HCT116 (cell line): ENCODE measurements at regions not wholly inside any gene's neighbourhood (a gene's known extent, or its start where the extent isn't known, plus 50 kb on each side); places are given as distances from the start of the nearest gene placed in this dataset.

ENCODE experiments used
- ATAC-seq: fragments of 200-7000 bp; cut with Tn5 transposase; 2 replicates; pipeline ENCODE4 v1.9.1; 2020; ENCODE audit warnings: mild to moderate bottlenecking, moderate library complexity
- BruUV-seq: library from RNA; stranded (reverse); fragments of 400-500 nt; replicated peaks from 2 replicates; lab custom pipeline; 2021; lab: Mats Ljungman, UMichigan
- CTCF ChIA-PET: fragments of 300-600 bp; sonication (Branson Sonifier 250); formaldehyde crosslinking; loops from one replicate; lab custom pipeline; 2021; ENCODE audit warnings: antibody characterized with exemption; lab: Charles Lee
- POLR2A ChIA-PET: fragments of 300-600, 350-600 bp; sonication (Branson Sonifier 250); formaldehyde crosslinking; loops from one replicate; lab custom pipeline; 2021; ENCODE audit warnings: antibody characterized with exemption; lab: Charles Lee
- RAD21 ChIA-PET, 2 experiments: fragments of 300-600 bp; sonication (Branson Sonifier 250); formaldehyde crosslinking; loops; one replicate each; lab custom pipeline; 2023; ENCODE audit warnings: low total read pairs in 2 of 2; ENCODE audit not compliant: uncharacterized antibody in 2 of 2, unreplicated experiment in 2 of 2, low non-redundant PET in 1 of 2; lab: Charles Lee
- DNase-seq: peaks from one replicate; pipeline ENCODE4 v3.0.0-alpha.2; 2010; ENCODE audit warnings: low read depth, low spot score
- H2AFZ ChIP-seq: fragments of 200-600 bp; shearing (Covaris generic), sonication (generic); 2 replicates; pipeline ENCODE4 v1.6.1; 2017; ENCODE audit warnings: low read depth, mixed run types, mixed read lengths, antibody characterized with exemption, low read length; ENCODE audit not compliant: poor library complexity, severe bottlenecking
- H3K27ac ChIP-seq: 2 replicates; pipeline ENCODE4 v1.5.1; 2012; ENCODE audit warnings: low read depth, low read length
- H3K27me3 ChIP-seq: fragments of 200-600 bp; sonication (generic); 2 replicates; pipeline ENCODE4 v1.6.1; 2016; ENCODE audit warnings: mixed run types, low read length, mixed read lengths; ENCODE audit not compliant: insufficient read depth
- H3K36me3 ChIP-seq, 2 experiments: fragments of 200-500 bp in 1 of 2; fragments of 200-600 bp in 1 of 2; sonication (Bioruptor generic) in 1 of 2; sonication (generic) in 1 of 2; 2 replicates each; pipeline versions ENCODE4 v1.5.1 to v1.6.1; 2014 to 2016; ENCODE audit warnings: low read length in 2 of 2, inconsistent platforms in 1 of 2, mixed read lengths in 1 of 2, mixed run types in 1 of 2; ENCODE audit not compliant: insufficient read depth in 2 of 2, control insufficient read depth in 1 of 2
- H3K4me1 ChIP-seq, 2 experiments: fragments of 200-600 bp in 1 of 2; sonication (generic) in 1 of 2; 2 replicates each; pipeline versions ENCODE4 v1.5.1 to v1.6.1; 2012 to 2017; ENCODE audit warnings: low read length in 2 of 2, inconsistent platforms in 1 of 2, mild to moderate bottlenecking in 1 of 2, mixed read lengths in 1 of 2, mixed run types in 1 of 2, moderate library complexity in 1 of 2; ENCODE audit not compliant: insufficient read depth in 2 of 2, control insufficient read depth in 1 of 2
- H3K4me2 ChIP-seq: fragments of 200-600 bp; sonication (generic); 2 replicates; pipeline ENCODE4 v1.6.1; 2017; ENCODE audit warnings: mixed run types, low read length, mixed read lengths
- H3K4me3 ChIP-seq, 2 experiments: fragments of 200-600 bp in 1 of 2; sonication (generic) in 1 of 2; replicated peaks in 1 of 2; 2 replicates each; pipeline ENCODE4 v1.5.1; 2011 to 2016; ENCODE audit warnings: low read length in 2 of 2, control low read depth in 1 of 2, low read depth in 1 of 2, mild to moderate bottlenecking in 1 of 2, mixed read lengths in 1 of 2, mixed run types in 1 of 2
- H3K79me2 ChIP-seq: fragments of 200-600 bp; sonication (generic); 2 replicates; pipeline ENCODE4 v1.6.1; 2017; ENCODE audit warnings: mild to moderate bottlenecking, mixed run types, low read length, moderate library complexity, mixed read lengths; ENCODE audit not compliant: insufficient read depth
- H3K9ac ChIP-seq: fragments of 200-600 bp; sonication (generic); 2 replicates; pipeline ENCODE4 v1.6.1; 2016; ENCODE audit warnings: low read length, mixed read lengths
- H3K9me2 ChIP-seq: fragments of 200-600 bp; sonication (generic), shearing (Covaris generic); 2 replicates; pipeline ENCODE4 v1.6.1; 2017; ENCODE audit warnings: mixed run types, mild to moderate bottlenecking, moderate library complexity; ENCODE audit not compliant: insufficient read depth
- H3K9me3 ChIP-seq, 2 experiments: fragments of 200-500 bp in 1 of 2; fragments of 200-600 bp in 1 of 2; sonication (Bioruptor generic) in 1 of 2; sonication (generic) in 1 of 2; 2 replicates each; pipeline ENCODE4 v1.6.1; 2014 to 2017; ENCODE audit warnings: low read length in 2 of 2, mixed read lengths in 2 of 2, inconsistent platforms in 1 of 2, low read depth in 1 of 2, mild to moderate bottlenecking in 1 of 2, mixed run types in 1 of 2, moderate library complexity in 1 of 2; ENCODE audit not compliant: control insufficient read depth in 1 of 2, insufficient read depth in 1 of 2
- H4K20me1 ChIP-seq: fragments of 200-600 bp; sonication (generic), shearing (Covaris generic); 2 replicates; pipeline ENCODE4 v1.6.1; 2017; ENCODE audit warnings: mixed run types, mild to moderate bottlenecking, moderate library complexity; ENCODE audit not compliant: insufficient read depth
- CBX3 ChIP-seq: IDR thresholded peaks from 2 replicates; pipeline ENCODE4 v1.6.1; 2012; ENCODE audit warnings: low read depth
- ELF1 ChIP-seq: IDR thresholded peaks from 2 replicates; pipeline ENCODE4 v1.6.1; 2012; ENCODE audit warnings: low read depth, borderline replicate concordance
- FOSL1 ChIP-seq: IDR thresholded peaks from 2 replicates; pipeline ENCODE4 v1.6.1; 2012; ENCODE audit warnings: low read depth
- POLR2AphosphoS5 ChIP-seq: IDR thresholded peaks from 2 replicates; pipeline ENCODE4 v1.6.1; 2011; ENCODE audit warnings: mild to moderate bottlenecking, low read depth, low read length, moderate library complexity
- intact Hi-C: fragments of 100-400 bp; cut with micrococcal nuclease; formaldehyde crosslinking; loops from 2 replicates; pipeline ENCODE4 v1.10.0; 2022
- TF ChIP-seq, protein P1 (sequence below), 3 experiments: fragments of 200-600 bp in 1 of 3; sonication (generic) in 1 of 3; IDR thresholded peaks in 2 of 3; conservative IDR thresholded peaks in 1 of 3; 2 replicates each; pipeline ENCODE4 v1.5.1; 2012 to 2017; ENCODE audit warnings: low read depth in 2 of 3, low read length in 2 of 3, antibody characterized with exemption in 1 of 3, borderline replicate concordance in 1 of 3, control low read depth in 1 of 3, mild to moderate bottlenecking in 1 of 3, mixed read lengths in 1 of 3, mixed run types in 1 of 3, moderate library complexity in 1 of 3; ENCODE audit not compliant: insufficient read depth in 1 of 3
- TF ChIP-seq, protein P2 (sequence below): IDR thresholded peaks from 2 replicates; pipeline ENCODE4 v1.6.1; 2012
- TF ChIP-seq, protein P3 (sequence below): IDR thresholded peaks from 2 replicates; pipeline ENCODE4 v1.6.1; 2012

DNA sequence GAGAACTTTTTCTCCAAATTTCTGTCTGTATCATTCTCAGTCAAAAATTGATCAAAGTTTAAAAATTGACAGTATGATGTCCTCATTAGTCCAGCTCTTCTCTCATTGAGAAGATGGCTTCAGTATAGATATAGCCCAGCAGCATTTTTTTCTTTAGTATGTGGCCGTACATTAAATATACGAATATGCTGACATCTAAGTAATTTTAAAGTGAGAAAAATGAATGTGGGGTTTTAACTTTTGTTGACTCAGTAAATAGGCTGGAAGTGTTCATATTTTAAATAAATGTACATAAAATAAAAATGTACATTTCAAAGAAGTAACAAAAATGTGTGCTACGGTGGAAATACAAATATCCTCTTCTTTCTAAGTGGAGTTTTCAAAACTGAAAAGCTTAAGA, 123.5 kb upstream of the PKN2 start:
- H3K27me3 ChIP-seq: no peaks in the 10 kb centered on the region
- no peaks in the 10 kb centered on the region for H3K4me1 ChIP-seq
- H4K20me1 ChIP-seq: no peaks in the 10 kb centered on the region
- no peak overlapping the region for H3K27ac ChIP-seq
- no peak overlapping the region for H2AFZ ChIP-seq
- H3K9ac ChIP-seq: no peak overlapping the region
- TF ChIP-seq POLR2AphosphoS5 (no peak), ELF1 (no peak), CBX3 (no peak)
- TF ChIP-seq, protein P1, sequence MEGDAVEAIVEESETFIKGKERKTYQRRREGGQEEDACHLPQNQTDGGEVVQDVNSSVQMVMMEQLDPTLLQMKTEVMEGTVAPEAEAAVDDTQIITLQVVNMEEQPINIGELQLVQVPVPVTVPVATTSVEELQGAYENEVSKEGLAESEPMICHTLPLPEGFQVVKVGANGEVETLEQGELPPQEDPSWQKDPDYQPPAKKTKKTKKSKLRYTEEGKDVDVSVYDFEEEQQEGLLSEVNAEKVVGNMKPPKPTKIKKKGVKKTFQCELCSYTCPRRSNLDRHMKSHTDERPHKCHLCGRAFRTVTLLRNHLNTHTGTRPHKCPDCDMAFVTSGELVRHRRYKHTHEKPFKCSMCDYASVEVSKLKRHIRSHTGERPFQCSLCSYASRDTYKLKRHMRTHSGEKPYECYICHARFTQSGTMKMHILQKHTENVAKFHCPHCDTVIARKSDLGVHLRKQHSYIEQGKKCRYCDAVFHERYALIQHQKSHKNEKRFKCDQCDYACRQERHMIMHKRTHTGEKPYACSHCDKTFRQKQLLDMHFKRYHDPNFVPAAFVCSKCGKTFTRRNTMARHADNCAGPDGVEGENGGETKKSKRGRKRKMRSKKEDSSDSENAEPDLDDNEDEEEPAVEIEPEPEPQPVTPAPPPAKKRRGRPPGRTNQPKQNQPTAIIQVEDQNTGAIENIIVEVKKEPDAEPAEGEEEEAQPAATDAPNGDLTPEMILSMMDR (IDR thresholded peaks at IDR 0.05 in 2 of 3, conservative IDR thresholded peaks at IDR 0.05 in 1 of 3; ENCODE audit: borderline replicate concordance in 1 of 3, insufficient read depth in 1 of 3, low read depth in 2 of 3, low read length in 2 of 3): no peak
- TF ChIP-seq, protein P2, sequence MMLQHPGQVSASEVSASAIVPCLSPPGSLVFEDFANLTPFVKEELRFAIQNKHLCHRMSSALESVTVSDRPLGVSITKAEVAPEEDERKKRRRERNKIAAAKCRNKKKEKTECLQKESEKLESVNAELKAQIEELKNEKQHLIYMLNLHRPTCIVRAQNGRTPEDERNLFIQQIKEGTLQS: no peak
- RAD21 ChIA-PET: no interaction called here
- H3K4me3 ChIP-seq: no peak overlapping the region
- no peaks in the 10 kb centered on the region for H3K36me3 ChIP-seq
- no peaks in the 10 kb centered on the region for H3K9me2 ChIP-seq
- POLR2A ChIA-PET: no interaction called here
- no TSS peak for BruUV-seq
- H3K4me2 ChIP-seq: no peak overlapping the region
- ATAC-seq (no peak), DNase-seq (no peak)
- H3K79me2 ChIP-seq: no peaks in the 10 kb centered on the region
- H3K9me3 ChIP-seq: no peaks in the 10 kb centered on the region
- CTCF ChIA-PET: no interaction called here
- intact Hi-C loops: no loop called here

DNA sequence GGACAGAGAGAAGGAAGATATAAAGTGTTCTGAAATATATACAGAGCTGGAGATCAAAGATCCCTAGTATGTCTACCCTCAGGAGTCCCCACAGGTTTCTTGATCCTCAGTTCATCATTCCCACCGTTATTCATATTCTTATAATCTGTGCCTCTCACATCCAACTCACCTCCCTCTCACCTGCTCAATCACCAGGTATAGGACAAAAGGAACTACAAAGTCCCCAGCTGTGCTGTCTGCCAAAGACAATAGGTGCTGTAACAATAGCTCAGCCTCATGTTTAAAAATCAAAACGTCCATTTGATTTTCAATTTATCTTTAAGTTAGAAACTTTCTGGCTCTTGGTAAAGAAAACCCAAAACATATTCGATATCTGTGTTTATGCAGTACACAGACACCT, 121.1 kb upstream of the PKN2 start:
- H3K4me1 ChIP-seq: no peaks in the 10 kb centered on the region
- no peaks in the 10 kb centered on the region for H3K9me3 ChIP-seq
- H3K9ac ChIP-seq: no peak overlapping the region
- no peak overlapping the region for H3K27ac ChIP-seq
- no peak overlapping the region for H3K4me3 ChIP-seq
- no peaks in the 10 kb centered on the region for H4K20me1 ChIP-seq
- no peak for DNase-seq
- H3K79me2 ChIP-seq: no peaks in the 10 kb centered on the region
- TF ChIP-seq, protein P1 (IDR thresholded peaks at IDR 0.05 in 2 of 3, conservative IDR thresholded peaks at IDR 0.05 in 1 of 3; ENCODE audit: borderline replicate concordance in 1 of 3, insufficient read depth in 1 of 3, low read depth in 2 of 3, low read length in 2 of 3): no peak
- TF ChIP-seq, protein P3, sequence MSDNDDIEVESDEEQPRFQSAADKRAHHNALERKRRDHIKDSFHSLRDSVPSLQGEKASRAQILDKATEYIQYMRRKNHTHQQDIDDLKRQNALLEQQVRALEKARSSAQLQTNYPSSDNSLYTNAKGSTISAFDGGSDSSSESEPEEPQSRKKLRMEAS: no peak
- no peak for TF ChIP-seq FOSL1
- TF ChIP-seq POLR2AphosphoS5: no peak
- TF ChIP-seq, all 23 proteins: peak for 0
- no peak overlapping the region for H3K4me2 ChIP-seq
- no peaks in the 10 kb centered on the region for H3K27me3 ChIP-seq
- no TSS peak for BruUV-seq
- no peaks in the 10 kb centered on the region for H3K9me2 ChIP-seq
- ChIA-PET POLR2A (no interaction called here), CTCF (no interaction called here), RAD21 (no interaction called here)
- intact Hi-C loops: no loop called here
- H3K36me3 ChIP-seq: no peaks in the 10 kb centered on the region
- ATAC-seq: no peak
- H2AFZ ChIP-seq: no peak overlapping the region
